A673 (cell line): ENCODE measurements at regions not wholly inside any gene's neighbourhood (a gene's known extent, or its start where the extent isn't known, plus 50 kb on each side); places are given as distances from the start of the nearest gene placed in this dataset.

Experiments
- BruUV-seq: library from RNA; stranded (reverse); fragments of 400-500 nt; replicated peaks from 2 replicates; lab custom pipeline; 2021; lab: Mats Ljungman, UMichigan
- CTCF ChIA-PET: fragments of 300-600 bp; sonication (Branson Sonifier 250); formaldehyde crosslinking; loops from one replicate; lab custom pipeline; 2022; ENCODE audit warnings: antibody characterized with exemption; lab: Charles Lee
- POLR2A ChIA-PET: fragments of 300-600 bp; sonication (Branson Sonifier 250); formaldehyde crosslinking; loops from one replicate; lab custom pipeline; 2022; ENCODE audit warnings: antibody characterized with exemption; ENCODE audit not compliant: low non-redundant PET; lab: Charles Lee
- DNase-seq: peaks from one replicate; pipeline ENCODE4 v3.0.0-alpha.2; 2015; ENCODE audit warnings: low spot score
- H3K27ac ChIP-seq: fragments of 200-600 bp; sonication (generic); 2 replicates; pipeline ENCODE4 v1.5.1; 2016; ENCODE audit warnings: mixed run types, low read depth, mild to moderate bottlenecking, mixed read lengths, antibody characterized with exemption, low read length; ENCODE audit not compliant: poor library complexity, severe bottlenecking
- H3K27me3 ChIP-seq: fragments of 200-600 bp; sonication (generic); replicated peaks from 2 replicates; pipeline ENCODE4 v1.6.1; 2017; ENCODE audit warnings: mixed run types, low read depth, mild to moderate bottlenecking, mixed read lengths, antibody characterized with exemption, low read length; ENCODE audit not compliant: insufficient read depth, poor library complexity
- H3K36me3 ChIP-seq: fragments of 200-600 bp; sonication (generic); 2 replicates; pipeline ENCODE4 v1.6.1; 2016; ENCODE audit warnings: mixed run types, mild to moderate bottlenecking, mixed read lengths, antibody characterized with exemption, low read length; ENCODE audit not compliant: insufficient read depth, poor library complexity, severe bottlenecking
- H3K4me1 ChIP-seq: fragments of 200-600 bp; sonication (generic); 2 replicates; pipeline ENCODE4 v1.6.1; 2017; ENCODE audit warnings: mixed run types, mild to moderate bottlenecking, mixed read lengths, antibody characterized with exemption, low read length; ENCODE audit not compliant: insufficient read depth, poor library complexity, severe bottlenecking
- H3K4me3 ChIP-seq: fragments of 200-600 bp; sonication (generic); 2 replicates; pipeline ENCODE4 v1.5.1; 2016; ENCODE audit warnings: low read depth, mixed run types, mild to moderate bottlenecking, mixed read lengths, low read length; ENCODE audit not compliant: poor library complexity, severe bottlenecking
- H3K9me3 ChIP-seq: fragments of 200-600 bp; sonication (generic); 2 replicates; pipeline ENCODE4 v1.6.1; 2016; ENCODE audit warnings: mixed run types, low read depth, mild to moderate bottlenecking, mixed read lengths, antibody characterized with exemption, low read length; ENCODE audit not compliant: poor library complexity, severe bottlenecking
- EZH2 ChIP-seq: fragments of 200-600 bp; sonication (generic); IDR thresholded peaks from 2 replicates; pipeline ENCODE4 v1.6.1; 2017; ENCODE audit warnings: borderline replicate concordance, low read depth, mild to moderate bottlenecking, mixed read lengths, antibody characterized with exemption, low read length; ENCODE audit not compliant: poor library complexity, severe bottlenecking
- intact Hi-C: fragments of 100-400 bp; cut with micrococcal nuclease; formaldehyde crosslinking; loops from one replicate; pipeline ENCODE4 v1.10.0; 2022; ENCODE audit not compliant: unreplicated experiment
- TF ChIP-seq, protein P1 (sequence below): fragments of 300-800, 200-600 bp; sonication (generic); conservative IDR thresholded peaks from 2 replicates; pipeline ENCODE4 v1.5.1; 2017; ENCODE audit warnings: low read depth, mild to moderate bottlenecking, antibody characterized with exemption, low read length, moderate library complexity, mixed read lengths

DNA sequence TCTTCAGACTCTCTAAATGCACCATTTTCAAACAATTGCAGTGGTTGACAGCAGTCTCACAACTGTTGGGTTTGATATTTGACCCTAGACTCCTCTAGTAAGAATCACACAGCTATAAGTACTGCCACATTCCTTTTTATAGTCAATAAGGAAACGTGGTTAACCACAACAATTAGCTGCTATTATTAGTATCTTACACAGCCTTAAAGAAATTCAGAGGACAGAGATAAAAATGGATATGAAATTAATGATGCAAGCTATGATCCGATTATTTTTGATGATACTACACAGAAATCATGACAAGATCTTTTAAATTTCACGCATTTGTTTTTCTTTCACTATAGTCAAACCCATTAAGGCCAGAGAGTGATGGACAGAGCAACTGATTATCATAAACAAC lies 288.6 kb upstream of the C9orf72 start:
- peaks cover 7% of the 10 kb centered on the region for H3K4me1 ChIP-seq
- H3K4me3 ChIP-seq: no peak overlapping the region
- intact Hi-C loops: no loop called here
- DNase-seq: peak; percentile 50
- no peaks in the 10 kb centered on the region for H3K9me3 ChIP-seq
- ChIA-PET CTCF (no interaction called here), POLR2A (no interaction called here)
- TF ChIP-seq, protein P1, sequence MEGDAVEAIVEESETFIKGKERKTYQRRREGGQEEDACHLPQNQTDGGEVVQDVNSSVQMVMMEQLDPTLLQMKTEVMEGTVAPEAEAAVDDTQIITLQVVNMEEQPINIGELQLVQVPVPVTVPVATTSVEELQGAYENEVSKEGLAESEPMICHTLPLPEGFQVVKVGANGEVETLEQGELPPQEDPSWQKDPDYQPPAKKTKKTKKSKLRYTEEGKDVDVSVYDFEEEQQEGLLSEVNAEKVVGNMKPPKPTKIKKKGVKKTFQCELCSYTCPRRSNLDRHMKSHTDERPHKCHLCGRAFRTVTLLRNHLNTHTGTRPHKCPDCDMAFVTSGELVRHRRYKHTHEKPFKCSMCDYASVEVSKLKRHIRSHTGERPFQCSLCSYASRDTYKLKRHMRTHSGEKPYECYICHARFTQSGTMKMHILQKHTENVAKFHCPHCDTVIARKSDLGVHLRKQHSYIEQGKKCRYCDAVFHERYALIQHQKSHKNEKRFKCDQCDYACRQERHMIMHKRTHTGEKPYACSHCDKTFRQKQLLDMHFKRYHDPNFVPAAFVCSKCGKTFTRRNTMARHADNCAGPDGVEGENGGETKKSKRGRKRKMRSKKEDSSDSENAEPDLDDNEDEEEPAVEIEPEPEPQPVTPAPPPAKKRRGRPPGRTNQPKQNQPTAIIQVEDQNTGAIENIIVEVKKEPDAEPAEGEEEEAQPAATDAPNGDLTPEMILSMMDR: no peak
- TF ChIP-seq EZH2: no peak
- no TSS peak for BruUV-seq
- H3K27ac ChIP-seq: no peak overlapping the region
- H3K36me3 ChIP-seq: no peaks in the 10 kb centered on the region
- H3K27me3 ChIP-seq: peaks cover 15% of the 10 kb centered on the region

DNA sequence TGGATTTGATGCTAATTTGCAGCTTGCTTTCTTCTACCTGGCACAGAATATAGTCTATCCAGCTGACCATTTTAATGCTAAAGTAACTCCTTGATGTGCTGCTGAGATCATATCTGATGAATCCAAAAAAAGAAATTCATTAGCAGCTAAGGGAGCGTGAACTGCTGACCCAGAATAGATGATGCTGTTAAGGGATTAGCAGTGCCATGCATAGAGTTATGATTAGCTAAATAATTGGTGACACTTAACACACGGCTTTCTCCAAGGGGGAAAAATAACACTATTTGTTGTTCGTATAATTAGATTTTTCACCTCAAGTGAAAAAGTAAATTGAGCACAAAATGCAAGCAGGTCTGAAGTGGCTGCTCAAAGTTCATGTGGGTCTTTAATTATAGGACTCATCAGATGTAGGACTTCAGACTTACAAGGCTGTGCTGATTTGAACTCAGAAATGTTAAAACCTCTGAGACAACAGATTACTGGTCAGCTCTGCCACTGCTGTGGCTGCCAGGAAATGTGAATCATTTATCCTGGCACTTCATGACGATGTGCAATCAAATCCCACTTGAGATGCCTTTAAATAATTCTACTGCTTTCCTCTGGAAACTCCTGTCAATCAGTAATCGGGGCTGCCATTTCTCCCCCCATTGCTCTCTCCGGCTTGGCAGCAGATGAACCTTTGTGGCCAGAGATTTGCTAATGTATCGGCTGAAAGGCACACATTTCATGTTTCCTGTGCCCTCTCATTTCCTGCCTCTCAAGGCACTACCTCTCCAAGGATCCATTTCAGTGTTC lies 291.6 kb upstream of the C9orf72 start:
- intact Hi-C loops: no loop called here
- peaks cover 17% of the 10 kb centered on the region for H3K27me3 ChIP-seq
- TF ChIP-seq EZH2: no peak
- TF ChIP-seq, protein P1: no peak
- no peaks in the 10 kb centered on the region for H3K36me3 ChIP-seq
- H3K27ac ChIP-seq: no peak overlapping the region
- peaks cover 7% of the 10 kb centered on the region for H3K4me1 ChIP-seq
- no TSS peak for BruUV-seq
- no peak overlapping the region for H3K4me3 ChIP-seq
- H3K9me3 ChIP-seq: no peaks in the 10 kb centered on the region
- POLR2A ChIA-PET: interaction anchor here (0.5 kb wide), 1 partner anchor 12 kb away, joined by 3 read pairs; no protein-coding TSS in a partner anchor
- CTCF ChIA-PET: no interaction called here
- DNase-seq: peak; percentile 71

DNA sequence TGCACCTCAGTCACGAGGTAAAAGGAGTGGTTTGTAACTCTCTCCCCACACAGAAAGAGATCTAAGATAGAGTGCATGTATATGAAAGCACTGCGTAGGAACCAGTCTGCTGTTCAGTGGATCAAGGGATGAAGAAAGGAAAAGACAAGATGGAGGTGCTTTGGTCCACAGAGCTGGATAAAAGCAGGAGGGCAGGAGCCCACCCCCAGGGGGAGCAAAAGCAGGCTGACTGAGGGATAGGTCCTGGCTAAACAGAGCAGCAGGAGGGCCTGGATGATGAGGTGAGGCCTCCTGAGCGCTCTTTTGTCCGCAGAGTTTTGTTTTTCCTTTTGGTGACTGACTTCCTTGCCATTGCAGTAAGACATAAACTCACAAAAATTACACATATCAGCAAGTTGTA lies 293.5 kb upstream of the C9orf72 start:
- CTCF ChIA-PET: no interaction called here
- H3K36me3 ChIP-seq: no peaks in the 10 kb centered on the region
- POLR2A ChIA-PET: no interaction called here

More for the DNA sequence above, 293.5 kb upstream of the C9orf72 start:
- Histone ChIP-seq H3K27me3 (peaks cover 11% of the 10 kb centered on the region), H3K27ac (no peak overlapping the region), H3K4me3 (no peak overlapping the region), H3K9me3 (no peaks in the 10 kb centered on the region), H3K4me1 (peaks cover 7% of the 10 kb centered on the region)
- intact Hi-C loops: no loop called here
- no TSS peak for BruUV-seq
- DNase-seq: no peak
- TF ChIP-seq, protein P1: no peak
- no peak for TF ChIP-seq EZH2
